Calu3 (cell line): ENCODE measurements at regions not wholly inside any gene's neighbourhood (a gene's known extent, or its start where the extent isn't known, plus 50 kb on each side); places are given as distances from the start of the nearest gene placed in this dataset.
A peak's percentile ranks its signal among the peaks of the same experiment; 100 is the strongest.
"Not testable (repeated sequence)": the region's sequence is repeated elsewhere in the genome, so short reads cannot be mapped to it uniquely, and the experiment has no call there.

Source experiments
- BruUV-seq: library from RNA; stranded (reverse); fragments of 400-500 nt; replicated peaks from 2 replicates; lab custom pipeline; 2021; lab: Mats Ljungman, UMichigan
- CTCF ChIA-PET: fragments of 300-600 bp; sonication (Branson Sonifier 250); formaldehyde crosslinking; loops from one replicate; lab custom pipeline; 2022; ENCODE audit warnings: antibody characterized with exemption; lab: Charles Lee
- DNase-seq: peaks from one replicate; pipeline ENCODE4 v3.0.0; 2022
- H3K27ac Mint-ChIP-seq: one replicate; pipeline ENCODE4 v1.8.0; 2022; ENCODE audit warnings: mixed read lengths; ENCODE audit not compliant: unreplicated experiment
- H3K27me3 Mint-ChIP-seq: one replicate; pipeline ENCODE4 v1.8.0; 2022; ENCODE audit warnings: mixed read lengths; ENCODE audit not compliant: unreplicated experiment
- H3K36me3 Mint-ChIP-seq: one replicate; pipeline ENCODE4 v1.8.0; 2022; ENCODE audit warnings: mild to moderate bottlenecking, moderate library complexity, mixed read lengths; ENCODE audit not compliant: insufficient read depth, unreplicated experiment
- H3K4me1 Mint-ChIP-seq: one replicate; pipeline ENCODE4 v1.8.0; 2022; ENCODE audit warnings: mild to moderate bottlenecking, low read depth, mixed read lengths; ENCODE audit not compliant: unreplicated experiment
- H3K4me3 Mint-ChIP-seq: one replicate; pipeline ENCODE4 v1.8.0; 2022; ENCODE audit warnings: mild to moderate bottlenecking, low read depth, moderate library complexity, mixed read lengths; ENCODE audit not compliant: unreplicated experiment
- H3K9me3 Mint-ChIP-seq: one replicate; pipeline ENCODE4 v1.8.0; 2022; ENCODE audit warnings: low read depth, mixed read lengths; ENCODE audit not compliant: unreplicated experiment
- intact Hi-C: fragments of 100-400 bp; cut with micrococcal nuclease; formaldehyde crosslinking; loops from one replicate; pipeline ENCODE4 v1.10.0; 2022; ENCODE audit not compliant: unreplicated experiment
- TF ChIP-seq, protein P1 (sequence below): fragments of 200-600 bp; IDR thresholded peaks from one replicate; pipeline ENCODE4 v1.8.0; 2022; ENCODE audit warnings: antibody characterized with exemption; ENCODE audit not compliant: unreplicated experiment

DNA sequence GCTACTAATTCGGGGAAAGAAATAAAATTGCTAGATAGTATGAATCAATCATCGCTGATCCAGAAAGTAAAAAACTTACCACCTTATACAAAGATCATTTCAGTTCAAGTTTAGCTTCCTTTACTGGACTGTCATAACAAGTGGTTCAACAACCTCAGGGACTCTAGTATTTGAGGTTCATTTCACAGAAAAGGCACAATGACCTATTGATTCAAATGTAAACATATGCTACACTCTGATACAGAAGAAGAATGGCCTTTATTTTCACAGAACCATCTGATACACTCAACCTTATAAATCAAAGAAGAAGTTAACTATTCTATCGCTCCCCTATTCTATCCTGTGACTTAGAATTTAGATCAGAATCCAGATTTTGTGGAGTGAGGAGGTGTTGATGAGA, 140.8 kb upstream of the EFCAB3 start:
- intact Hi-C loops, BruUV-seq, H3K9me3 Mint-ChIP-seq, H3K27me3 Mint-ChIP-seq, DNase-seq, H3K27ac Mint-ChIP-seq, H3K4me3 Mint-ChIP-seq, H3K36me3 Mint-ChIP-seq, H3K4me1 Mint-ChIP-seq: not testable (repeated sequence)
- CTCF ChIA-PET, result interaction anchor here (0.7 to 1.2 kb wide), 2 partner anchors 130 to 136 kb away, joined by 3 read pairs; no protein-coding TSS in a partner anchor

DNA sequence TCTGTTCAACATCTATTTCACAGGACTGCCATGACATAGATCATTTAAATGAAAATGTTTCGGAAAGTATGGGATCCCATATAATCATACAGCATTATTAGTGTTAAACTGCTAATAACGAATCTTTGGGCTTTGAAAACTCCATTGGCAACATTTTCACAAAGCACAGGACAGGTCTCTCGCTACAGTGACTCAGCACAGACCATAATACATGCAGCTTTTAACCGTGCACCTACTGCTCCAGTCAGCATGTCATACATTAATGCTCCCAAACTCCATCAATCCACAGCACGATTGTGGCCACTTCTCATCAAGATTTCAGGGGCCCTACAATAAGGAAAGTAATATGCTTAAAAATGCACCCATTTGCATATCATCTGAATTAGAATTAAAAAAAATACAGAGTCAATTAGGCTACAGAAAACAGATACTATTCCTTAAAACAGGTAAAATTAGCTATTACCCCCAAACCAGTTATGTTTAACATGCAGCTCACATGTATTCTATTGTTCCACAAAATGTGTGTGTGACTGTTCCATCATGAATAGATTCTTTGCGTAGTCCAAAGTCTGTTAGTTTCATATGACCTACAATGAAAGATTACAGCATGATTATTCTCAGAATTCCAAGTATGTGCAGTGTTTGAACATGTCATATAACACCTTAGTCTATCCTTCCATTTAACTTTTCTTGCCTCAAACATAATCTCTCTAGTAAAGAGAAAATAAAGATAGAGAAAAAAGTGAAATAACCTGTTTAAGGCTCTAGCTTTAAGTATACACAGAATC, 141.6 kb upstream of the EFCAB3 start:
- H3K36me3 Mint-ChIP-seq, H3K4me1 Mint-ChIP-seq, H3K27ac Mint-ChIP-seq, BruUV-seq, DNase-seq, H3K9me3 Mint-ChIP-seq, H3K27me3 Mint-ChIP-seq, H3K4me3 Mint-ChIP-seq, intact Hi-C loops: not testable (repeated sequence)
- CTCF ChIA-PET, result interaction anchor here (1.2 kb wide), 1 partner anchor 129 kb away, joined by 3 read pairs; no protein-coding TSS in a partner anchor

DNA sequence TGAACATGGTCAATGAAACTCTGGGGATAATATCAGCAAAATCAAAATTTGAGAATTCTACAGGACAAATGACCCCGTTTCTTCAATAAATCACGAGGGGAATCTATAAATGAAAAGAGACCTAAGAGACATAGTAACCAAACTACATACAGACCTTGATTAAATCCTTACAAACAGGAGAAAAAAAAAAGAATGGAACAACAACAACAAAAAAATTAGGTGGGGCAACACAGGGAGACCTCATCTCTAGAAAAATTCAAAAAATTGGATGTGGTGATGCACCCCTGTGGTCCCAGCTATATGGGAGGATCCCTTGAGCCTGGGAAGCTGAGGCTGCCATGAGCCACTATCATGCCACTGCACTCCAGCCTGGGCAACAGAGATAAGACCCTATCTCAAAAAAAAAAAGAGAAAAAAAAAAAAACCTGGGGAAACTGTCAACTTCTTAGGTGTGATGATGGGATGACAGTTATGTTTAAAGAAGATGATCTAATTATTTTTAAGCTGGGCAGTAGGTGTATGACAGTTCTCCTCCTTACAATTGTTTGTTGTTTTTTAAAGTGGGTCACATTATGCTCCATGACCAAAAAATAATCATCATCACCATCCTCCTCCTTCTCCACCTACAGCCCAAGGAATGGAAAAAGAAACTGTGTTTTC, 146.4 kb upstream of the EFCAB3 start:
- BruUV-seq, H3K36me3 Mint-ChIP-seq, H3K4me1 Mint-ChIP-seq, H3K4me3 Mint-ChIP-seq, CTCF ChIA-PET, H3K27ac Mint-ChIP-seq, H3K9me3 Mint-ChIP-seq, DNase-seq, H3K27me3 Mint-ChIP-seq, intact Hi-C loops: not testable (repeated sequence)

DNA sequence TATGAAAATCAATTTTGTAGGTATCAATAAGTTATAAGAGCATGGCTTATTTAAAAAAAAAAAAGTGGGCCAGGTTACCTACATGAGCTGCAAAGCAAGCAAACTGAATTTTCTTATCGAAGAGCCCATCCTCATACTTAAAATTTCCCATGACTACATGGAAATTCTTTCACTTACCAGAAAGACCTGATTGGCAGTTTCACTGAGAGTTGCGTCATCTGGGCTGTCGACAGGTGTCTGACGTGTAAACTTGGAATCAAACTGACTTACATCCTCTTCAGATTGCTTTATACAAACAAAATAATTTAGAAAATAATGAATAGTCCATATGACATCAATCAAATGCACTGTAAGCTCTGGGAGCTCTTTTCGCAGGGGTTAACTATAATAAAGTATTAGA, 149.1 kb upstream of the EFCAB3 start:
- intact Hi-C loops, BruUV-seq, H3K4me3 Mint-ChIP-seq, H3K4me1 Mint-ChIP-seq, H3K27ac Mint-ChIP-seq, H3K9me3 Mint-ChIP-seq, H3K27me3 Mint-ChIP-seq, H3K36me3 Mint-ChIP-seq: not testable (repeated sequence)
- DNase-seq, result peak; percentile 39
- CTCF ChIA-PET, result interaction anchor here (0.6 kb wide), 1 partner anchor 896 kb away, joined by 3 read pairs; no protein-coding TSS in a partner anchor

DNA sequence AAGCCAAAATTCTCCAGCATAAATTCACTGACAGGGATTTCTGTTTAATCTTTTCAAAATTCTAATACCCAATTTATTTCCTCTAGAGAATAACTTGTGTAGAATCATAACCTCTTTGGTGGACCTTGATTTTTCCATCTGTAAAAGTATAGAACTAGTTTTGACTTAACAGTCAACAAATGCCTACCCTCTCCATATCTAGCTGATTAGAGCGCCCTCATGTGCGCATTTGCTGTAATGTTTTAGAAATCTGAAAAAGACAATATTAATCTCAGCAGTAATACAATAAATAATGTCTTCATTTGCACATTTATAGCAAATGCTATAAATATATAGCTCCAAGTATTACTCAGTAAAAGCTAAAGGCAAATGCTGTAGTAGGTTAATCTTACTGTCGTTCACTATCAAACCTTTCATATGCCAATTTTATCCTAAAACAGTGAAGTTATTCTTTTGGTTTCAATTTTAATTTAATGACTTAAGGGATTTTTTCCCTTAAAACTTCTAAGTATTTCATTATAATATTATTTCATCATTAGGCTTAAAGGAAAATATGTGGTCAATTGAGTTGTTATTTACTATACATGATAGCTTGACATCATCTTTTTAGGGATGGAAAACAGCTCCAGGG, 153.6 kb upstream of the EFCAB3 start:
- CTCF ChIA-PET, result interaction anchor here (1.1 kb wide), 1 partner anchor 117 kb away, joined by 6 read pairs; no protein-coding TSS in a partner anchor
- BruUV-seq, H3K9me3 Mint-ChIP-seq, intact Hi-C loops, H3K27ac Mint-ChIP-seq, H3K4me3 Mint-ChIP-seq, H3K4me1 Mint-ChIP-seq, H3K27me3 Mint-ChIP-seq, H3K36me3 Mint-ChIP-seq: not testable (repeated sequence)
- TF ChIP-seq, protein P1, sequence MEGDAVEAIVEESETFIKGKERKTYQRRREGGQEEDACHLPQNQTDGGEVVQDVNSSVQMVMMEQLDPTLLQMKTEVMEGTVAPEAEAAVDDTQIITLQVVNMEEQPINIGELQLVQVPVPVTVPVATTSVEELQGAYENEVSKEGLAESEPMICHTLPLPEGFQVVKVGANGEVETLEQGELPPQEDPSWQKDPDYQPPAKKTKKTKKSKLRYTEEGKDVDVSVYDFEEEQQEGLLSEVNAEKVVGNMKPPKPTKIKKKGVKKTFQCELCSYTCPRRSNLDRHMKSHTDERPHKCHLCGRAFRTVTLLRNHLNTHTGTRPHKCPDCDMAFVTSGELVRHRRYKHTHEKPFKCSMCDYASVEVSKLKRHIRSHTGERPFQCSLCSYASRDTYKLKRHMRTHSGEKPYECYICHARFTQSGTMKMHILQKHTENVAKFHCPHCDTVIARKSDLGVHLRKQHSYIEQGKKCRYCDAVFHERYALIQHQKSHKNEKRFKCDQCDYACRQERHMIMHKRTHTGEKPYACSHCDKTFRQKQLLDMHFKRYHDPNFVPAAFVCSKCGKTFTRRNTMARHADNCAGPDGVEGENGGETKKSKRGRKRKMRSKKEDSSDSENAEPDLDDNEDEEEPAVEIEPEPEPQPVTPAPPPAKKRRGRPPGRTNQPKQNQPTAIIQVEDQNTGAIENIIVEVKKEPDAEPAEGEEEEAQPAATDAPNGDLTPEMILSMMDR, result peak; percentile 12
- DNase-seq, result peak; percentile 5

DNA sequence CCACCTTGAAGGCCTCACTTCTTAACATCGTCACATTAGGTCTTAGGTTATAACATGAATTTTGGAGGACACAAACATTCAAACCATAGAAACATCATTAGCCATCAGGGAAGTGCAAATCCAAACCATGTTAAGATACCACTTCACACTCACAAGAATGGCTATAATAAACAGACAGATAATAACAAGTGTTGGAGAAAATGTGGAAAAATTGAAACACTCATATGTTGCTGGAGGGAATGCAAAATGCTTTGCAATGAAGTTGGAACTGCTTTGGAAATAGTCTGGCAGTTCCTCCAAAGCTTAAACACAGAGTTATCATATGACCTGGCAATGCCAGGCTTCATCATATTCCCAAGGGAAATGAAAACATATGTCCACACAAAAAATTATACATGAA, 156.8 kb upstream of the EFCAB3 start:
- intact Hi-C loops, H3K4me3 Mint-ChIP-seq, H3K4me1 Mint-ChIP-seq, H3K27me3 Mint-ChIP-seq, CTCF ChIA-PET, DNase-seq, H3K27ac Mint-ChIP-seq, H3K9me3 Mint-ChIP-seq, BruUV-seq, H3K36me3 Mint-ChIP-seq: not testable (repeated sequence)
